ENCODE measurements at regions not wholly inside any gene's neighbourhood (a gene's known extent, or its start where the extent isn't known, plus 50 kb on each side); places are given as distances from the start of the nearest gene placed in this dataset.

DNA sequence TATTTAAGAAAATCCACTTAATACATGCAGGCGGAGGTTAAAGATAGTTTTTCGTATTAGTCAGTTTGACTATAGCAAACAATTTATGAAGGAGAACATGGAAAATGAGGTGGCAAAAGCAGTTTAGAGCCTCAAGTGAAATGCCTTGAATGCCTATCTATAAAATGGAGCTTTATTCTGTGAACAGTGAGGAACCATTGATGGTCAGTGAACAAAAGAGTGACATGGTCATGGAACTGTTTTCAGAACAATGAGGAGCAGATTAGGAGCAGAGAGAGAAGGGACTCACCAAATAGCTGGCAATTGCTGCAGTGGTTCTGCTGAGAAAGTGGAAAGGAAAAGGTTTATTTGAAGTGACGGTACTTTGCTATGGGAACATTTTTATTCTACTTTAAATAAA lies 299.8 kb downstream of the DUSP10 start:
- TF ChIP-seq POLR2A (IDR thresholded peaks at IDR 0.05; ENCODE audit: low read depth, low read length): no peak
- no peak for TF ChIP-seq POLR2AphosphoS5 (IDR thresholded peaks at IDR 0.05; ENCODE audit: low read depth, low read length)
- TF ChIP-seq TAF1 (IDR thresholded peaks at IDR 0.05; ENCODE audit: borderline replicate concordance, low read depth, low read length): no peak
